HG03565 (cell line): ENCODE measurements at regions not wholly inside any gene's neighbourhood (a gene's known extent, or its start where the extent isn't known, plus 50 kb on each side); places are given as distances from the start of the nearest gene placed in this dataset.

Experiments
- ATAC-seq: cut with Tn5 transposase; IDR thresholded peaks from one replicate; pipeline ENCODE4 v1.9.1; 2021; ENCODE audit warnings: mild to moderate bottlenecking, moderate library complexity; ENCODE audit not compliant: unreplicated experiment

GRCh38 chr1:34270181-34270580, 93.5 kb downstream of the C1orf94 start:
- no peak for ATAC-seq

- no peak for ATAC-seq
Measured at GRCh38 chr1:34272152-34272551, 95.4 kb downstream of the C1orf94 start.

GRCh38 chr1:34275150-34275549, 98.4 kb downstream of the C1orf94 start:
- no peak for ATAC-seq

DNA sequence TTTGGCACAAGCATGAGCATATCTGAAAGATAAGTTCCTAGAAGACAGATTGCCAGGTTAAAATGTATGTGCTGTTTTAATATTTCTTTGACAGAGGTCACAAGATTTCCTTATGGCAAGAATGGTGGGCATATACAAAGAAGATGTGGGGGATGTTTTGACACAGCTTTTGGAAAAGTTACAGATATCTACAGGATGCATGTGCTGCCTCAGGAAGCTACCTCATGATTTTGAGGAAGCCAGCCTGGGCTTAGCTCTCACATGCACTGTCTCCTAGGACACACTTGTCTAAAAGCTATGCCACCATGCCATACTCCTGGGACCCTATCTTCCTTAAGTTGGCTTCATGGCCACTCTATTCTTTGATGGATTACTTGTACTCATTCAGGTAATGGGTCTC, 99.9 kb downstream of the C1orf94 start:
- no peak for ATAC-seq

GRCh38 chr1:34277150-34277549, 100.4 kb downstream of the C1orf94 start:
- ATAC-seq, result no peak

DNA sequence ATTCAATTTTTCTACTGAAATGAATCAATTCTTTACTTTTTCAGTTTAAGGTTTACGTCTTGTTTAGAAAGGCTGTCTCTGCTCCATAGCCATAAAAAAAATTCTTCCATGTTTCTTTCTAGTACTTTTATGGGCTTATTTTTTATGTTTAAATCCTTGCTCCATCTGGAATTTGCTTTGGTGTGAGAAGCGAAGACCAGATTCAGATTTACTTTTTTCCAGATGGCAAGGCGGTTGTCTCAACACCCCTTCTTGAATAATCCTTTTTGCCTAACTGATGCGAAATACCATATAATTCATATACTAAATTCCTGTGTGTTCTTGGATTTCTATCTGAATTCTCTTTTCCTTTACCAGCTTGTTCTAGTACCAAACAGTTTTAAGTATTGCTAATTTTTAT, 101.5 kb downstream of the C1orf94 start:
- no peak for ATAC-seq

DNA sequence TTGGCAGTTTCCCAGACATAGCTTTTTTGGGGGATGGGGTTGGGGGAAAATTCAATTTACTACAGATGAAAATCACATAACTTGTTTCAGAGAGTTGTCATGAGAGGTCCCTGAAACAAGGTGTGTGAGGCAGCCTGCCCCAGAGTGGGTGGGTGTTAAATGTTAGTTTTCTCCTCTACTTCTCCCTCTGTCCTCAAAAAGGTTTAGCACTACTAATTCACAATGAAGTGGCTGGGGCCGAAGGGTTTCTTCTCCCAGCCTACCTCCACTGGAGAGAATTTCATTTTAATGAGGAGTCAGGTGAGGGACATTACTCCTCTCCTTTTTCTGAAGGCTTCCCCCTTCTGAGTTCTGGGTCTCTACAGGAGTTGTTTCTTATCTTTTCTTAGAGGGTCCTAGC, 103.3 kb downstream of the C1orf94 start:
- ATAC-seq, result no peak

- ATAC-seq, result no peak
Measured at GRCh38 chr1:34280509-34280908, 103.8 kb downstream of the C1orf94 start.

DNA sequence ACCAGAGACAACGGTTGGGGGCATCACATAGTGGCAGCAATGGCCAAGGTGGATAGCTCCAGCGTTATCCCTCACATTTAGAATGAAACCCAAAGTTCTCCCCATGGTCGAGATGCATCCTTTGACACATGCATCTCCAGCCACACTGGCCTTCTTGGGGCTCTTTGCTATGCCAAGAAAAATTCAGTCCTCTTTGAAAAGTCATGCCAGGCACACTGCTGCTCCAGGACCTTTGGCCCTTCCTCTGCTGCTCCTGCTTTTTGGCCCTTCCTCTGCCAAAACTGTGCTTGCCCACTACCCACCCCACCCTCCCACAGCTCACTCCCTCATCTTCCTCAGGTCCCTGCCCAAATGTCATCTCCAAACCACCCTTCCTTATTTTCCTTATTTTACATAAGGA, 106.4 kb downstream of the C1orf94 start:
- ATAC-seq, result no peak

- no peak for ATAC-seq
Measured at GRCh38 chr1:34286511-34286910, 109.8 kb downstream of the C1orf94 start.

DNA sequence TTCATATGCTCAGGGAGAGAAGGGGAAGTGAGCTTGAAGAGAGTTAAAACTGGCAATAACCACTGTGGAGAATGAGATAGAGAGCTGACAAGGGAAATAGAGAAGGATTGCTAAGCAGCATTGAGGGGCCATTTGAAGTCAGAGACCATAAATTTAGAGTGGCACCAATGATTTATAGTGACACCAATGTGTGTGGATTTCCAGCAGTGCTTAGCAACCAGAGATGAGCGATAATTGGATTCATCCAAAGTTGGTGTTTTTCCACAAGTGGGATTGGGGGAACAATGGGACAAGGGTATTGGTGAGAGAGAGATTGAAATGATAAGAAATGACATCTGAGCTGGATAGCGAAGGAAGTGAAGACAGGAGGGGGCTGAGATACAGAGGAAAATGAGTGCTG, 114.1 kb downstream of the C1orf94 start:
- ATAC-seq, result no peak

DNA sequence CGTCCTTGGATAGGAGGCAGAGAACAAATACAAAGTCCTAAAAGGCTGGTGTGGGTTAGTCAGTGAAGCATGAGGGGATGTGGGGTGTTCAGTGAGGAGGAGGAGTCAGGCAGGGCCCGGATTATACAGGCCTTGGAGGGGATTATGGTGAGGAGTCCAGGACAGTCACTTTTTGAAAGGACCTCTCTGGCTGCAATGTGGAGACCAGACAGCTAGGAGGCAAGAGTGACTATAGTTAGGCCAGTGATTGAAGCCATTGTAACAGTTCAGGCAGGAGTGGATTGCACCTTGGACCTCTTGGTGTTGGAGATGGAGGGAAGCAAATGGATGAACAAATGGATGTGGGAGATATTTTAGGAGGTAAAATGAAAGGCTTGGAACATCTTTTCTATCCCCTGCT, 115.8 kb downstream of the C1orf94 start:
- no peak for ATAC-seq

DNA sequence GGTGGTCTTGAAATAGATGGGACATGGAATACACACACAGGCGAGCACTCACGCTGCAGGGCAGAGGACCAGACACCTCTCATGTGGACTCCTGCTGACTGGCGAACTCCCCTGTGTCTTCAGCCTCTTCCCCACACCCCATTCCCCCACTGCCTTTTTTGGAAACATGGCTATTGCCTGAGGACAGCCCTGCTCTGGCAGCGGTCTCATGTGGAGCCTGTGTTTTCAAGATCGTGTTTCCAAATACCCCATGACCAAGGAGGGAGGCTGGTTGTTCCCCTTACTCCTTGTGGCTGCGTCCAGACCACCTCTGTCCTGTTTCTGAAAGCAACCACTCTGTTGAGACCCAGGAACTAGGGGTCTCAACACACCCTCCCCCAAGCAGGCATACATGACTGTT, 119.4 kb downstream of the C1orf94 start:
- no peak for ATAC-seq

- ATAC-seq, result no peak
Measured at GRCh38 chr1:34302798-34303197, 126.1 kb downstream of the C1orf94 start.

- no peak for ATAC-seq
Measured at GRCh38 chr1:34303218-34303617, 126.5 kb downstream of the C1orf94 start.

DNA sequence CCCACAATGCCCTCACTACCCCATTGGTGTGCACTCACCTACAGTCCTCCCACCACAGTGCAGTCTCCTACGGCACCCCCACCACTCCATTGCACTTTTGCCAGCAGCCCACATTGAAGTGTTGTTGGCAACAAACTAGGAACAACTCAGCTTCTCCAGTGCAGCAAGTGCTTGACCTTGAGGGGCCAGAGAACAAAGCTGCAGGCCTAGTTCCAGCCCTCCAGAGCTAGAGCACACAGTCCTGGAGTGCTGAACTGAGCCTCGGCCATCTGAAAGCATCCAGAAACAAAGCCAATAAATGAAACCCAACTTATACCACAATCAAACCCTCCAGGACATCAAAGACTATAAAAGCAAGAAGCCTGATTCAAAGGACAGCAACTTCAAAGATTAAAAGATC, 129.9 kb downstream of the C1orf94 start:
- ATAC-seq, result no peak

- no peak for ATAC-seq
Measured at GRCh38 chr1:34312359-34312758, 135.7 kb downstream of the C1orf94 start.

- ATAC-seq, result no peak
Measured at GRCh38 chr1:34315974-34316373, 139.3 kb downstream of the C1orf94 start.

DNA sequence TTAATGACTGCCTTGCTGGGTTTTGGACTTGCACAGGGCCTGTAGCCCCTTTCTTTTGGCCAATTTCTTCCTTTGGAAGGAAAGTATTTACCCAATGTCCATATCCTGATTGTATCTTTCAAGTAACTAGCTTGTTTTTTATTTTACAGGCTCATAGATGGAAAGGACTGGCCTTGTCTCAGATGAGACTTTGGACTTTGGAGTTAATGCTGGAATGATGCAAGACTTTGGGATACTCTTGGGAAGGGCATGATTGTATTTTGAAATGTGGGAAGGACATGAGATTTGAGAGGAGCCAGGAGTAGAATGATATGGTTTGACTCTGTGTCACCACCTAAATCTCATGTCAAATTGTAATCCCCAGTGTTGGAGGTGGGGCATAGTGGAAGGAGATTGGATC, 140.1 kb downstream of the C1orf94 start:
- ATAC-seq, result no peak

DNA sequence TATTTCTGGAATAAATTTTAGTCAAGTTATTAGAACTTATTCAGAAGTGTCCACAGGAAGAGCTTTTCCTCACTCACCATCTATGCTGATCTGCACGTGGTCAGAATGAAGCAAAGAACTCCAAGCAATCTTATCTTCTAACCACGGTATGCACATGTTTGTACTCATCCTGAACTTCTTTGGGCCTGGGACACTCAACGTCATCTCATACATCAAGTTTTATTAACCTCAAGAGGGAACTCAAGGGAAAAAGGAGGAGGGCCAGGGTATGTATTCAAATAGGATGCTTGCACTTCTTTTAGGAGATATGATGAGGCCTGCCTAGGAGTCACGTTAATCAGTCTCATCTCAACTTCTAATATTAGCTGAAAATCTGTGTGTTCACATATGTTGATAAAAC, 142.5 kb downstream of the C1orf94 start:
- ATAC-seq, result no peak

DNA sequence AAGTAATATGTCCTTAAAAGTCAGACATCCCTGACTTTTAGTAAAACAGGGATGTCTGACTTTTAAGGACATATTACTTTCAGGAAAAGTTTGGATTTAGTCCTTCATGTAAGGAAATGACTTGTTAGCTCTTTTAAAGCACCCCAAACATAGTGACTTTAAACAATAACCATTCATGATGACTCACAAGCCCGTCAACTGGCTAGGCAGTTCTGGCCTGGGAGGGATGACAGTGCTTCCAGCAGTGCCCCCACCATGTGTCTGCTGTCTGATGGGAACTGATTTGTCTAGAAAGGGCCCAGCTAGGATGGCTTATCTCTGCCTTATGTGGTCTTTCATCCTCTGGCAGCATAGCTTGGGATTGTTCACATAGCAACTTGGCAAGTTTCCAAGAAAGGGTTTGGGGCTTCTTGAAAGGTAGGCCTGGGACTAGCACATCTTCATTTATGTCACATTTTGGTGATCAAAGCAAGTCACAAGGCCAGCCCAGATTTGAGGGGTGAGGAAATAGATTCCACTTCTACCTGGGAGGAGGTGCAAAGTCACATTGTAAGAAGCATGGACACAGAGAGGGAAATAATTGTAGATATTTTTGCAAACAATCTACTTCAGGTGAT, 143.5 kb downstream of the C1orf94 start:
- no peak for ATAC-seq

GRCh38 chr1:34322969-34323368, 146.3 kb downstream of the C1orf94 start:
- ATAC-seq, result no peak

GRCh38 chr1:34324879-34325440, 148.3 kb downstream of the C1orf94 start:
- ATAC-seq, result no peak
